ENCODE measurements at regions not wholly inside any gene's neighbourhood (a gene's known extent, or its start where the extent isn't known, plus 50 kb on each side); places are given as distances from the start of the nearest gene placed in this dataset.

DNA sequence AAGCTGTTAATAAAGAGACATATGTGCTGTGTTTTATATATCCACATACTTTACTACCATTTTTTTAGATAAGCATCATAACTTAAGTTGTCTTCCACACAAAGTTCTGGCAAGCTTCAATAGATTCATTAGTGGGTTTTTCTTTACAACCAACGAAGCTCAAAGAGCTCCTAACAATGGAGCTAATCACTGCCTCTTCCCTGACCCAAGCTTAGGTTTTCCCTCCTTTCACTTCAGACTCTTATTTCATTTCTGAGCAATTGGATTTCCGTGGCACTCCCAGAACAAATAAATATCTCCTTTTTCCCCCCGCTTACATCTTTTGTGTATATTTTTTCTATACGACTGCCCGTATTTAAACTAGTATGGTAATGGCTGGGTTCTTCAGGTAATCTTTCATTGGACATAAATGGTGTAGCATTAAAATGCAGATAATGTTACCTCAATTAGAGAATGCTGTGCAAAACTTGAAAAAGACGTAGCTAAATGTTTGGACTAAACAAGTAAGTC lies 275.5 kb upstream of the TMEM161B start:
- TF ChIP-seq ISL1 (CRISPR knock-in tag; IDR thresholded peaks at IDR 0.05) = no peak
- no peak for TF ChIP-seq ESRRG (CRISPR knock-in tag; IDR thresholded peaks at IDR 0.05)
- TF ChIP-seq RARB (CRISPR knock-in tag; IDR thresholded peaks at IDR 0.05) = no peak
- TF ChIP-seq ZFP30 (CRISPR knock-in tag; IDR thresholded peaks at IDR 0.05) = no peak
- no peak for TF ChIP-seq ZFP3 (CRISPR knock-in tag; IDR thresholded peaks at IDR 0.05)
